HG02943 (cell line): ENCODE measurements at regions not wholly inside any gene's neighbourhood (a gene's known extent, or its start where the extent isn't known, plus 50 kb on each side); places are given as distances from the start of the nearest gene placed in this dataset.

Source experiments
- ATAC-seq: cut with Tn5 transposase; IDR thresholded peaks from one replicate; pipeline ENCODE4 v1.9.1; 2021; ENCODE audit warnings: mild to moderate bottlenecking, low read depth, moderate library complexity; ENCODE audit not compliant: unreplicated experiment

GRCh38 chr5:68446070-68446357 lies 230.5 kb downstream of the PIK3R1 start:
- ATAC-seq = no peak

GRCh38 chr5:68446487-68446894 lies 230.9 kb downstream of the PIK3R1 start:
- no peak for ATAC-seq

DNA sequence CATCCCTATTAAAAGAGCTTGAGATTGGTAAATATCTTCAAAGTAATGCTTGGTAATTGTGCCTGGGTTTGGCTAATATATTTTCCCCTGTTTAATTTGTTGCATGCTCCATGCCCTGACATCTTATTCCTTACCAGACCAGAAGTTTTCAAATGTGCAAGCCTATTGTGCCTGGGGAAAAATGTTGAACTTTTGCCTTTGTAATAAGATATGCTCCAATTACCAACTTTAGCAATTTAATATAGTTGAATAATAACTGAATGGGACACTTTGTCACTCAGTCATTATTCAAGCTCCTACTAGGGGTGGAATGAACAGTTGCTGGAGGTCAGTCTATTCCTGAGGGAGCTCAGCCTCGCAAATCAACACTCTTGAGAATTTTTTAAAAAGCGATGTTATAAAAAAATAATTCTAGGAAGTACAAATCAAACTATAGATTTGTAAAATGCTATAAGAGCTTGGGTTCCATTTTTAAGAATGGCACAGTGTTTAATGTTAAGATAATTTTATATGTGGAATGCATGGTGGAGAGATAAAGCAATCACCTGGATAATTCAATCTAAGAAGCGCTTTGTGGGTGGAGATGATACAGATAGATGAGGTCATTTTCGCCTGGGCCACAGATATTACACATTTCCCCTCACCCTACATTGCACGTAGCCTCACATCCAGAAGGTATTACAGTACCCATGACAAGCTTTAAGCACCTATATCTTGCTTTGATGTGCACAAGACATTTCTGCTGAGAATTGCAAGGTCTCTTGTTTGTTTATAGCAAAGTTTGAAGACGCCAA lies 231.8 kb downstream of the PIK3R1 start:
- no peak for ATAC-seq

- no peak for ATAC-seq
Observed at GRCh38 chr5:68449380-68449779, 233.8 kb downstream of the PIK3R1 start.

- no peak for ATAC-seq
Observed at GRCh38 chr5:68450245-68450852, 234.8 kb downstream of the PIK3R1 start.

DNA sequence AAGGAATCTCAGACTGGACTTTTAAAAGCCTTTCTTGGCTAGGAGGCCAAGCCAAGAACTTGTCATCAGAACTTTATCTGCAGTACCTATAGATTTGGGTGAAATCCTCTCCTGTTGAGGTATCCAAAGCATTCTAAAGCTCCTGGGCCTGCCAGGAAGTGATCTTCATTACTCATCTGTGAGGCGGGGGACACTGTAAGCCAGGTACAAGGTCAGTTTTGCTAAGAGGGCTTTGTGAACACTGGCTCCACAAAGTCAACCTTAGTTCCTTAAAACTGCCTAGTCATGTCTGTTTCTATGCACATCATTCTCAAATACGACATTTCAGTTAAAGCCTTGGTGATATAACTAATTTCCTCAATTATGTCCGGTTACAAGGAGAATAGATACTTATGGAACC lies 236.7 kb downstream of the PIK3R1 start:
- no peak for ATAC-seq

DNA sequence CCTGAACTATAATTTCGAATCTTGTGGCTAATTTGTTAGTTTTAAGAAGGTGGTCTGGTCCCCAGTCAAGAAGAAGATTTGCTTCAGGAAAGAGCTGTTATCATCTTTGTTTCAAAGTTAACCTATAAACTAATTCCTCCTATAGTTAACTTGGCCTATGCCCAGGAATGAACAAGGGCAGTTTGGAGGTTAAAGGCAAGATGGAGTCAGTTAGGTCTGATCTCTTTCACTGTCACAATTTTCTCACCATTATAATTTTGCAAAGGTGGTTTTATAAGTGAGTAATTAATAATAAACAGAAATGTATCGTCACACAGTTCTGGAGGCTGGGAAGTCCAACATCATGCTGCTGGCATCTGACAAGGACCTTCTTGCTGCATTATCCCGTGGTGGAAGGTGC lies 238.6 kb downstream of the PIK3R1 start:
- no peak for ATAC-seq

DNA sequence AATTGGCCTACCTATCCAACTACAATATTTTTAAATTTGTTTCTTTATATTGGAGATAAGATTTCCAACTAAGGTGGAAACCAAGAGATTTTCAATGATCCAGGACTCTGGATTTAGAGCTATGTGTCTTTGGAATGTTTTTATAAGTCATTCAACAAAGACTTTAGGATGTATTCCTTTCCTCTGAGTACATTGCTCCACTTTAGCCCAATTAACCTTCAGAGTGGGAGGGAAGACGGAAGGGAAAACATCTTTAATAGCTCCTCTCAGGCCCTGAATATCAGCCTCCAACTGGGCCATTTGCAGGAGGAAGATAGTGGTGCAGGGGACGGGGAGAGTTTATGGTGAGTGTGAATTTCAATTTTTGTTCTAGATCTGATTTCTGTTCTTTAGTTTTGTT lies 239.2 kb downstream of the PIK3R1 start:
- ATAC-seq = no peak

- no peak for ATAC-seq
Observed at GRCh38 chr5:68455216-68455615, 239.7 kb downstream of the PIK3R1 start.

GRCh38 chr5:68456756-68457217 lies 241.2 kb downstream of the PIK3R1 start:
- no peak for ATAC-seq

DNA sequence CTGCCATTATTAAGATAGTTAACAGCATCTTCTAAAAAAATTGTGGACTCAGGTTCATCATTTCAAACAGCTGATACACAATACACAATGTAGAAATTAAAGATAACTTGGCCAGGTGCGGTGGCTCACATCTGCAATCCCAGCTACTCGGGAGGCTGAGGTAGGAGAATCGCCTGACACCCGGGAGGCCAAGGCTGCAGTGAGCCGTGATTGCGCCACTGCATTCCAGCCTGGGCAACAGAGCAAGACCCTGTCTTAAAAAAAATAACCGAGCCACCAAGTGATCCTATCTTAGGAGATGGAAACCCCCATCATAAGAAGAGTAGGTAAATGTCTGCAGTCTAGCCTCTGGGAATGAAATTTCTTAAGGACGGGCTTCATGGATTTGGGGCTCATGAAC lies 241.7 kb downstream of the PIK3R1 start:
- no peak for ATAC-seq

GRCh38 chr5:68458416-68459021 lies 243.0 kb downstream of the PIK3R1 start:
- ATAC-seq = no peak

- no peak for ATAC-seq
Observed at GRCh38 chr5:68459093-68459809, 243.7 kb downstream of the PIK3R1 start.

DNA sequence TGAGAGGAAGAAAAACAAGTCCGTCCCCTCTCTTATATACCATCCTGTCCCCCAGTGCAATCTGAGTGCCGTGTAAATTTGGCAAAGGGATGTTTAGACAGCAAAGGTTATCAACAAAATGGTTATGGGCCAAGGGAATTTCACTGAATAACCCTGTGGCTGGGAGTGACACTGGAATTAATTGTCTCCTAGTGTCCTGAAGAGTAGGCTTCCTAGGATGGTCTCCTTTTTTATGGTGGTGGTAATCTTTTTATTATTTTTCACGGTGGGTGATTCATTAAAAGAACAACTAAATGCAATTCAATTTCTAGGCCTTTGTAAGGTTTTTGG lies 244.2 kb downstream of the PIK3R1 start:
- ATAC-seq = no peak

DNA sequence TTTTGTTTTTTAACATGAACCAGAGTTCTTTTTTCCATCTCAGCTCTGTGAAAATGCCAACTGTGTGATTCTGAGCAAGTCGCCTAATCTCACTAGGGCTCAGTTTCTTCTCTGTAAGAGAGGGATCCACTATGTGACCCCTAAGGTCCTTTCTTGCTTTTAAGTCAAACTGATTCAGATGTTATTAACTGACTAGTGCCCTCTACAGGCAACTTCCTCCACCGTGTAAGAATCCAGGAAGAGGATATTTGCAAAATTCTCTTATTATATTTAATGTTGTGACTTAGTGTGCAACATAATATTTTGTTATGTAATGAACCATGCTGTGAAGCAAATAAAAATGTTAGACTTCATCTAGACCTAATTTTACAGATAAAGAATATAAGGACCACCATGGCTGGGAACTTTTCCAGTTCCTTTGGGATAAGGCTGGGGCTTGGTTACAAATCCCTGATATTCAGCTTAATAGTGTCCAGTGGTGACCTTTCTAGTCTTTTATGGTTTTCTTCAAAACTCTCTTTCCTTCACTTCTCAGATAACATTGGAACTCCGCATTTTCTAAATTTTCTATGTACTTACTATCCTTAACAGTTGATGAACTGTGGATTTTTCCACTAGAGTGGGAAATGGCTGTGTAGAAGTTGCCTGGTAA lies 244.7 kb downstream of the PIK3R1 start:
- peak; percentile 61 for ATAC-seq

DNA sequence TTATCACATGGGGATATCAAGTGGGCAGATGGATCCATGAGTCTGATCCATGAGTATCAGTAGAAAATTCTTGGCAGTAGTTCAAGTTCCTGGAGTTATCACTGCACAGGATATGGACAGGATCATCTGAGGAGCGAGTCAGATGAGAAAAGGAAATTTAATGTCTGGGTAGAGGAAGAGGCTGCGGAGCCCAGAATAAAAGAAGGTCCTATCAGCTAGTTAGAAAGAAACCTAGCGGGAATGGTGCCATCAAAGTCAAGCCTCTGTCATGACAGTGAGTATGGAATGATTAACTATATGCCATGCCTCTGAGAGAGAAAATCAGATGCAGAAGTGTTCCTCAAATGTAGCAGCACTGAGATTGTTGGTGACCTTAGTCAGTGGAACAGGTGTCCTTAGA lies 248.1 kb downstream of the PIK3R1 start:
- no peak for ATAC-seq

GRCh38 chr5:68464424-68464823 lies 248.9 kb downstream of the PIK3R1 start:
- ATAC-seq = no peak

- no peak for ATAC-seq
Observed at GRCh38 chr5:68465133-68465532, 249.6 kb downstream of the PIK3R1 start.

GRCh38 chr5:68465934-68466551 lies 250.5 kb downstream of the PIK3R1 start:
- ATAC-seq = no peak

GRCh38 chr5:68467208-68467607 lies 251.7 kb downstream of the PIK3R1 start:
- no peak for ATAC-seq

DNA sequence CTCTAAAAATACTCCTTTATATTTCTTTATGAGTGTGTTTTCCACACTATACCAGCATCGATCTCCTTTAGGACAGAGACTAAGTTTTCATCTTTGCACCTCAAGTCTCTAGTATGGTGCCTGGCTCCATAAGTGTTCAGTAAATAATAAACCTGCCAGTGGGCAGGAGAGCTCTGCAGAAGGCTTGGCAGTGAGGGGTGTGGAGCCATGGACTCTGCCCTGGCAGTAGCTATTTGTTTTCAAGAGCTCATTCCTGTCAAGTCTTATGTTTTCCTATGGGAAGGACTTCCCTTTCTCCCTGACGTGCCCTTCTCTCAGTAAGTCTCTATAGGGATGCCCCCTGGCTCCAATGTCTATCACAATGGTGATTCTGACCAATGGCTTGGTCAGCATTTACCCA lies 252.2 kb downstream of the PIK3R1 start:
- ATAC-seq = no peak
